NCI-H1048 (cell line): ENCODE measurements at regions not wholly inside any gene's neighbourhood (a gene's known extent, or its start where the extent isn't known, plus 50 kb on each side); places are given as distances from the start of the nearest gene placed in this dataset.

Experiments used
- DNase-seq: peaks from one replicate; lab custom pipeline; 2025; lab: John Stamatoyannopoulos, UW

DNA sequence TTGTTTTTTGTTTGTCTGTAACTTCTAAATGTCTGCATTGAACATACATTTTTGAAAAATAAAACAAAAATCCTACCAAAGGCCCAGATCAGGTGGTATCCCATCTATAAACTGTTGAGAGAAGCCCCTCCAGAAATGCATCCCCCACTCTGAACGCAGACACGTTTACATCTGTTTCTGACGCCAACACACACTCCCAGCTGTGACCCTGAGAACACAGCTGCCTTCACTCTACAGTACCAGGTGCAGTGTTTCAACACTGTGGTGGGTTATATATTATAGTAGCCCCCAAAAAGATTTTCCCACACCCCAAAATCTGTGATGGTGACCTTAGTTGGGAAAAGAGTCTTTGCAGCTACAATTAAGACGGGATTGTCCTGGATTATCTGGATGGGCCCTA, 199.1 kb upstream of the JARID2 start:
- no peak for DNase-seq

DNA sequence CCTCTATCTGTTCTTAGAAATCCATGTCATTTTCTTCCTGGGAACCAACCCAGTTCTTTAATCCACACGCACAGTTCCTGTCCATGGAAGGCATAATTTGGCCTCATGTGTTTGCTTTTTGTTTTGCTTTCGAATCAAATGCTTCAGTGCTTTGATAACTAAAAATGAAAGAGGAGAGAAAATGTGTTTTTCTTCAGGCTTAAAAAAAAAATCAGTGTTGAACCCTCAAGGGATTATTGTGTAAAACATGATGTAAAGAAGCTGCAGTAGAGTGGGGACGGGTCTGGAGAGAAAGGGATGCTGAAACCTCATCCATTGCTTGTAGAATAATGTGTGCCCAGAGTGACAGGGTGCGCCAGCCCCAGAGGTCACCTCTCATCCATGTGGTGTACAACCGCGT, 197.5 kb upstream of the JARID2 start:
- DNase-seq: no peak

DNA sequence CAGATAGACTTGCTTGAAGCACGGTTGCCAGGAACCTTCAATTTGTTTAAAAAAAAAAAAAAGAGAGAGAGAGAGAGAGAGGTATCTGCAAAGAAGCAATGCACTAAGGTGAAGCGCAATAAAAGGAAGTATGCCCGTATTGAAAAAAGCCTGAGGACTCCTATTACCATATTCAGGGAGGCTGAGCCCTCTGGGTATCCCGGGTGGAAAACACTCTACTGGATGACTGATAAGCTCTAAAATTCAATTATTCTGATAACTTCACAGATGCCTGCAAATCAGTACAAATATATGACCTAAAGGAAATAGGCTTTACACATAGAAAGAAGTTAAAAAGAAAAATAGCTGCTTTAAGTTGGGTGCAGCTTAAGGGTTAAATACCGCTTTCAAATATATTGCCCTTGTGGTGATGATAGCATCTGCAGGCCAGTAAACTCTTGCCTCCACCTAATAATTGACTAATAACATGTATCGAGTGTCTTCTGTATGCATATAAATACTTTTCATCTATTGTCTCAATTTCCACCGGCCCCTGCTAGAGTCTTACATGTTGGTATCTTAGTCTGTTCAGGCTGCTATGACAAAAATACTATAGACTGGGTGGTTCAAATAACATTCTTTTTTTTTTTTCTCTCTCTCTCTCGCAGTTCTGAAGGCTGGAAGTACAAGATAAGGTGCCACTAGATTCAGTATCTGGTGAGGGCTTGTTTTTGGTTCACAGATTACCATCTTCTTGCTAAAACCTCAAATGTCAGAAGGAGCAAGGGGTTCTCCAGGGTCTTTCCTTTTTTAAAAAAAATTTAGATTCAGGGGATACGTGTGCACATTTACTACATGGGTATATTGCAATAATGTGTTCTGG, 187.4 kb upstream of the JARID2 start:
- DNase-seq: no peak

DNA sequence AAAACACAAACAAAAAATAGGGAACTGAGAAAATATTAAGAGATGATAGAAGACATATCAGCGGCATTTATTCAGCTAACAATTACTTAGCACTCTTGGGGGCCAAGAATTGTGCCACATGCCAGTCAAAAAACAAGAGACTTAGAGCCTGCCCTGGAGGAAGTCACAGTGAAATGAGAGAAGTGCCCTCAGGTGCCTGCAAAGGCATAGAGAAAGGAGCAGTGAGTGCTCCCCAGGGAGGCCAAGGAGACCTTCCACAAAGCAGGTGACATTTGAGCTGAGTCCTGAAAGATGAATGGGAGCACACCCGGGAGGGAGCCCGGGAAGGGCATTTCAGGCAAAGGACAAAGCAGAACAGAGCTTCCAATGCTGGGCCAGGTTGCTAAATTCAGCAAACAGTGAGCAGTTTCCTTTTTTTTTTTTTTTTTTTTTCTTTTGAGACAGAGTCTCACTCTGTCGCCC, 184.7 kb upstream of the JARID2 start:
- no peak for DNase-seq

DNA sequence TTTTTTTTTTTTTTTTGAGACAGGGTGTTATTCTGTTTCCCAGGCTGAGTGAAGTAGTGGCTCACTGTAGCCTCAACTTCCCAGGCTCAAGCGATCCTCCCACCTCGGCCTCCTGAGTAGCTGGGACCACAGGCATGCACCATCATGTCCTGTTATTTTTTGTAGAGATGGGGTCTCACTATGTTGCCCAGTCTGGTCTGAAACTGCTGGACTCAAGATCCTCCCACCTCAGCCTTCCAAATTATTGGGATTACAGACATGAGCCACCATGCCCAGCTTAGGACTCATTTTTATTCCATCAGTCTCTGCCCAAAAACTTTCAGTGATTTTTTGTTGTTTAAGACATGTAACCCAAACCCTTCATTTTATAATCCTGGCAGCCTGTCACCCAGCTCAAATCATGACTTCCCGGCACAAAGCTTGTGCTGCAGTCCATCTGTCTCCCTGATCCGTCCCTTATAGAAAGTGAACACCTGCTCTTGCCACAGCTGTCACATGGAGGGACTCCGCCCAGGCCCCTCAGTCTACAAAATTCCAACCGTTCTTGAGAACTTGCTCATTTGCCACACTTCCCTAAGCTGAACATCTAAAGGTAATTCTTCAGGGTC, 183.9 kb upstream of the JARID2 start:
- DNase-seq: no peak

DNA sequence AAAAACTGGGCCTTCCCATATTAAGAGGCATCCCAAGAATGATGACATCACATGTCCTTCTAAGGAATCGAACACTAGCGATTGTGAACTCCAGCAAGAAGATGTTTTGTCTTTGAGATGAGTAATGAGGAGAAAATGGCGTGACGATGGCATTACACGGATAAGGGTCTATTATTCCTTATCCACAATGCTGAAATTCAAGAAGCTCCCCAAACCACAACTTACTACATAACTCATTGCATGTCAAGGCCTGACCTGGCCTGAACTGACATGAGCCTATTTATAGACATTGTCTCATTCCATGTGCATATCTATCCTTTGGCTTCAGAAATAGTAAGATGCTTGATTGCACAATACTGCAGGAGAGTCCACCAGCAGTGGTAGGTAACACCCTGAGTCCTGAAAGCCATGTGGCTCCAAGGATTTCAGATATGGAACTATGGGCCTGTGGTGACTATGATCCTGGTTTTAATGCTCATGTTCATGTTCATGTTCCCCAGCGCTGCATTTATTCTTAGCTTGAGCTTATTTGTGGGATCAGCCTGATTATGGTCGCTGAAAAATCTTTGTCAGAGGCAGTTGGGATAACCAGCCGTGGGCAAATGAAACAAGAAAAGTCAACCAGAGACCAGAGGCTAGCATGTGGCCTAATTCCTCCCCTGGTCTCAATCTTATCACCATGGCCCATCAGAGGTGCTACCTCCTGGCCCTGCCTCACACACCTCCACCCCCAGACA, 183.2 kb upstream of the JARID2 start:
- no peak for DNase-seq

DNA sequence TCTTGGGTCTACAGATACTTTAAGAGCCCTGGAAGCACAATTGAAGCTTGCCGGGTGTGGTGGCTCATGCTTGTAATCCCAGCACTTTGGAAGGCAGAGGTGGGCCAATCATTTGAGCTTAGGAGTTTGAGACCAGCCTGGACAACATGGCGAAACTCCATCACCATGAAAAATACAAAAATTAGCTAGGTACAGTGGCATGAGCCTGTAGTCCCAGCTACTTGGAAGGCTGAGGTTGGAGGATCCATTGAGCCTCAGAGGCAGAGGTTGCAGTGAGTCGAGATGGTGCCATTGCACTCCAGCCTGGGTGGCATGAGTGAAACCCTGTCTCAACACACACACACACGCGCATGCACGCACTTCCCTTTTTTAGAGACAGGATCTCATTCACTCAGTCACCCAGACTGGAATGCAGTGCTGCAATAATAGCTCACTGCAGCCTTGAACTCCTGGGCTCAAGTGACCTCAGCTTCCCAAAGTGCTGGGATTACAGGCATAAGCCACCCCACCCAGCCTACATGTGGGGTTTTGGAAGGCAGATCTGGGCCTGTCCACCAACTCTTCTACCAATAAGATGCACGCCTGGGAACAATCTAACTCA, 182.5 kb upstream of the JARID2 start:
- DNase-seq: no peak

DNA sequence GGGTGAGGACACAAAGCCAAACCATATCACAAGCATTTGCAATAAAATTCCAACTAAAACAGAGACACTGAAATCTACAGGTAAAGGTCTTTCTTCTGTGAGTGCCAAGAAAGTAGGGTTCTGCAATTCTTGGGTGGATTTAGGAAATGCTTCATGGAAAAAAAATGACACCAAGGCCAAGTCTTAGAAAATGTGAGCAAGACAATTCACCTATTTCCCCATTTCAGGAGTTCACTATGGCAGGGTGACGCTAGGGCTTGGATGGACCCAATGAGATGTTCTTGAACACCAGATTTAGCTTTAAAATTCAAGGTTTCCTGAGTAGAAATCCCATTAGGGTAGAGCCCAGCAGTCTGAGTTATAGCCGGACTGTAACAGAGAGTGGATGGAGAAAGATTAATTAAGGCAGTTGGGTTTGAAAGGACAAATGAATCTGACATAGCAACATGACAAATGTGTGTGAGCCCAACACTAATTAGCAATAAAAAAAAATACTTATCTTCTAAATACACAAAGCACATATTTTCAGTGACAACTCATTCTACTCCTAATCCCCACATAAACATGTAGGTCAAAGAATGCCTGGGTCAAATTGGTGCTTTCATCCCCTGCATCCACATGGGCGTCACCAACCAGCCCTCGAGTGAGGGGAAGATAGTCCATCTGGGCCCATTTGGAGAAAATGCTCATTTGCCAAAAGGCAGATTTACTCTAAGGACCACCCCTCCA, 180.4 kb upstream of the JARID2 start:
- DNase-seq: no peak

DNA sequence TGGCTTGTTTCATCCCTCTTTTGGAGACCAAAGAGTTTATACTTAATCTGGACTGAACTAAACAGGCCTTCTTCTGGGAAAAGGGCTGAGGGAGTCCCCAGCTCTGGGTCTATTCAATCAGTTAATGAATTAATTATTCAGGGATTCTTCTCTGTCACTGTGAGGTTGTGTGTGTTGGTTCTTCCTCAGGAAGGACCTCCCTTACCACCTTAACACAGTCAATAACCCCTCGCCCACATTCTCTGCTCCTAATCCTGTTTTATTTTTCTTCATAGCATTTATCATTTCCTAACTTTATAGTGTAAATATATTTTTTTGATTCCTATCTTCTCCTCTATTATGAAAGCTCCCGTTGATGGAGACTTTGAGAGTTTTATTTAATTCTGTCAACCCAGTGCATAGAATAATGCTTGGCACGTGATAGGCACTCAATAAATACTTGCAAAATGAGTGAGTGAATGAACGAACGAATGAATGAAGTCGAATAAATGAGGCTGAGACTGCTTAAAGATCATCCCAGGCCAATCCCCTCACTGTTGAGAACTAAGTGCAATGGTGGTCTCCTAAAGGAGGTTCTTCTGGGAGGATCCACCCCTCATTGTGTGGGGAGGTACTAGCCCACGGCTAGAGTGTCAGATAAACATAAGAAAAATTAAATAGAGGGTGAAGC, 179.6 kb upstream of the JARID2 start:
- DNase-seq: no peak

DNA sequence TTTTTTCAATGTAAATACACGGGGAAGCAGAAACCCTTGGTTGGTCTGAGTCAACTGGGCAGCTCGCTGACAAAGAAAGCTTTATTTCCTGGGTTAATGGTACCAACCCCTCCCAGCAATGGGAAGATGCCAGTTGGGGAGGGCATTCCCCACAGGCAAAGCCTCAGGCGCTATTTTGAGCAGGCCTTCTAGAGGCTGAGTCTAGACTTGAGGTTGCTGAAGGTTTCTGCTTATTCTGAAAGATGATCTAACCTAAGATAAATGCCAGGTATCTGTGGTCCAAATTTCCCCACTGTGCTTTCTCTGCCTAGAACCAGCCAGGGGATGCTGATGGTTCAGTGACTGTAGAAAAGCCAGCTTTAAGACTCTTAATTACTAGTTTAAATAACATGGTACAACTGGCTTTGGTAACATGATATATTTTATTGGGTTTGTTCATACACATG, 172.5 kb upstream of the JARID2 start:
- DNase-seq: no peak

DNA sequence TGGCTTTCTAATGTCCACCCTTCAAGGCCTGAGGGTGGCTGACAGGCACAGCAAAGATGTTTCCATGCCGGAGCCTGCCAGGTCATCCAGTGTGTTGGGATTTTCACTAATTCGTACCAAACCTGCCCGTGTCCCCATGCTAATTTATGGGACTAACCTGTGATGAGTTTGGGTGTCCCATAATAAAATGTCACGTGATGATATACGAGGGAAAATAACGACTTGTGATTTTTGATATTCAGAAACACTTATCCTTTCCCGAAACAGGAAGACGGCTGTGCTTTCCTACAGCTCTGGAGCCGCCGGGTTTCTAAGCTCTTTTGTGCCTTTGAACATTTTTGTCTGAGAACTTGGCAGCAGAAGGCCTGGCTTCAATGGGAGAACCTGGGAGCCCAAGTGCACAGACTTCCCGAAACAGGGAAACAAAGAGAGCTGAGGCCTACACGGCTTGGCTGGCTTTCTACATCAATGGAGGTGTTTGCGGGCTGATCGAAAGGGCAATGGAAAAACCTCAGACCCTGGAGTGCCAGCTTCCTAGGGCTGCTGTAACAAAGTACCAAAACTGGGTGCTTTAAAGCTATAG, 171.9 kb upstream of the JARID2 start:
- DNase-seq: no peak

DNA sequence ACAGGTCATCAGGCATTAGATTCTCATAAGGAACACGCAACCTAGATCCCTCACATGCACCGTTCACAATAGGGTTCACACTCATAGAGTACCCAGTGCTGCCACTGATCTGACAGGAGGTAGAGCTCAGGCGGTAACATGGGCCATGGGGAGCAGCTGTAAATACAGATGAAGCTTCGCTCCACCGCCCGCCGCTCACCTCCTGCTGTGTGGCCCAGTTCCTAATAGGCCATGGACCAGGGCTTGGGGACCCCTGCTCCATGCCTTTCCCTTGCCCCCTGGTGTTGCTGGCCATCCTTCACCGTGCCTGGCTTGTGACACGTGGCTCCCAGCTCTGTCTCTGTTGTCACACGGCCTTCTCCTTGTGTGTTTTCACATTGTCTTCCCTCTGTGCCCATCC, 171.1 kb upstream of the JARID2 start:
- no peak for DNase-seq

DNA sequence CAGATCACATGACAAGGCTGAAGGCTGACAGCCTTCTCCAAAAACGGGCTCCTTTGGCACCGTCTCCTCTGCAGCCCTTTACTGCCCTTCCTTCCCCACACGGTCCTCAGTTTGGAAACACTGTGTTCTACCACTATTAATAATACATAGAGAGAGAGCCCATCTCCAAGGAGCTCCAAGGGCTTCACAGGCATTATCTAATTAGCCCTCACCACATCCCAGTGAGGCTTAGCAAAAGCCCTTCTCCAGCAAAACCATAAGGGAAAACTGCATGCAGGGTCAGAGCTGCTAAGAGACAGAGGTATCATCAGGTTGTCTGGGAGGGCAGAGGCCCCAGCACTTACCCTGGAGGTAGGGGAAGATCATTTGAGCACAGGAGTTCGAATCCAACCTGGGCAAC, 169.3 kb upstream of the JARID2 start:
- no peak for DNase-seq

DNA sequence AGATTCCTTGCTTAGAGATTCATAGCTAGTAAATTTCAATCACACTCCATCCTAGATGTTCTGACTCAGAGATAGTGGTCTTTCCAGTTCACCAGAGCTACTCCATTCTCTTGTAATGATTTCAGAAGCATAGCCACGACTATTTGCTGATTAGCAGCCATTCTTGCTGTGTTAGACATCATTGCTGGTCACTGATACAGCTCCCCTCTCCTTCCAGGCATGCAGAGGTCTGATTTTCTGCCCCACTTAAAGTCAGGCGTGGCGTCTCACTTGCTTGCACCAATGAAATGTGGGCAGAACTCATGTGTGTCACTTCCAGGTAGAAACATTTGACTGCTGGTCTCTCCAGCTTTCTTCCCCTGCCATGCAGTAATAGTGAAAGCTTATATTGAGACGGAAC, 168.9 kb upstream of the JARID2 start:
- no peak for DNase-seq

DNA sequence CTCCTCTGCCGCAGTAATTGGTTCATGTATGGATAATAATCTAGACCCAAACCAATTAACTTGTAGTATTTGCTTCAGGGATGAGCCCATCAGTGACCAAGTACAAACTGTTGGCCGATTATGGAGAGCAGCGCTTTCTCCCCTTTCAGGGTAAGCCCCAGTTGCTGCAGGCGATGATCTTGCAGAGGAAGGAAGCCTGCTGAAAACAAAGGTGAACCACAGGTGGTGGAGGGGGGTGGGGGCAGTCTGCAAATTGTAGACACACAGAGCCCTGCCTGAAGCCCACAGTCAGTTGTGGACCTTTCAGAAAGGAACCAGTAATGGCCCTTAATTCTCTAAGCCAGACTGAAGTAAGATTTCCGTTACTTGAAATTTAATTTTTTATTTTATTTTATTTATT, 167.9 kb upstream of the JARID2 start:
- no peak for DNase-seq

DNA sequence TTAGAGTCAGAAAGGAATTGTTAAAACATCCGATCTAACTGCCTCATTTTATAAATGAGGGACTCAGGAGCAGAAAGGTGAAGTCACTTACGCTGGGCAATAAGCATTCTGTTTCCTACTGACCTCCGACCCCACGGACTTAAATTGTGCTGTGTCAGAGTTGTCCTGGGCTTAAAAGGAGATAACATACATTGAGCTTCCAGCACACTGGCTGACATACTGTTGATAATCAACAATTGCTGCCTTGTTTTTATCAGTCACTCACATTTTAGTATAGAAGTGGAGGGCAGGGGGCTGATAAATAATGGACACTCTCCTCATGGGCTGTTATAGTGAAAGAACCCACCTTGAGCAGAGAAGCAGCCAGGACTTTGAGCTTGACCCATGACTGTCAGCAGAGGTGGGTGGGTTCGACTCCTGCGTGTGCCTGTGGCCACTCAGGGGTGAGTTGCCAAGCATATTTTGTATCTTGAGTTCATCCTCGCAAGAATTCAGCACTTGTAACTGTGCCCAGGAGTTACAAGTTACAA, 166.5 kb upstream of the JARID2 start:
- DNase-seq: no peak

DNA sequence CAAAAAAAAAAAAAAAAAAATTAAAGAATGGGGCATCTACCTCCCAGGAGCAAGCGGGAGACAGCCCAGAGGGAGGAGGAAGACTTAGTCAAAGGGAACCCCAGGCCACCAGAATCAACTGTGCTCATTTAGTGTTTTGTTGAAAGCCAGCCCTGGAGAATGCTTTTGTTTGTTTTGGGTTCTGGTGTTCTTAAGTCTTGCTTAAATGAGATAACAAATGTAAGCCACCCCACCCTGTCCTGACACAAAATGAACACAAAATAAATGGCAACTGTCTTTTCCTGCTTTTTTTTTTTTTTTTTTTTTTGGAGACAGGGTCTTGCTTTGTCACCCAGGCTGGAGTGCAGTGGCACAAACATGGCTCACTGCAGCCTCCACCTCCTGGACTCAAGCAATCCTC, 165.0 kb upstream of the JARID2 start:
- DNase-seq: no peak

DNA sequence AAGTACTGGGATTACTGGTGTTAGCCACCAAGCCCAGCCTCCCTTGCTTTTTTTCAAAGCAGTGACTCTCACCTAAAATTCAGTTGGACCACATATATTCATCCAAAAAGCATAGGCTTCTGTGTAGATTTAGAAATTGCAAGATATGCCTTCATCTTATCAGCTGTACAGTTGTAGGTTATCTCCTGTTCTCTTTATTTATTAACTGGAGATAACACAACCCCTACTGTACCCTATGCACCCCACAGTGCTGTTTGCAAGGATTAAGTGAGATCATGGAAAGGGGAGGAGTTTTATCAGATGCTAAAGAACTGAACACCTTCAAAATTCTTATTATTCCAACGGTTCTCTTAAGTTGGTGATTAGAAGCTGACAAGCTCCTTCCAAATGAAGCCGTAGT, 164.4 kb upstream of the JARID2 start:
- DNase-seq: no peak

DNA sequence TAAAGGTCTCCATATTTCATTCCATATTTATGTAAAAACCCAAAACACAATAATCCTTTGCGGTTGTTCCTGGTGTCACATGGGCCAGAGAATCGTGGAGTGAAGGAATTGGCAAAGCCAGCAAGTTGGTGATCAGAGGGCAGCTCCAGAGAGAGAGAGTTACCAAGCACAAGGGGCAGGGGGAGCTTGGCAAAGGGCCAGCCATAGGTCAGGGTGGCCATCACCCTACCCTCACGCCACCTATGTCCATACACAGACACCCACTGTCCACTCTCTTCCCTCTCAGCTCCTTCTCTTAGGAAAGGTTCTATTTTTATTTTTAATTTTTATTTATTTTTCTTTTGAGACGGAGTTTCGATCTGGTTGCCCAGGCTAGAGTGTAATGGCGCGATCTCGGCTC, 163.2 kb upstream of the JARID2 start:
- no peak for DNase-seq

DNA sequence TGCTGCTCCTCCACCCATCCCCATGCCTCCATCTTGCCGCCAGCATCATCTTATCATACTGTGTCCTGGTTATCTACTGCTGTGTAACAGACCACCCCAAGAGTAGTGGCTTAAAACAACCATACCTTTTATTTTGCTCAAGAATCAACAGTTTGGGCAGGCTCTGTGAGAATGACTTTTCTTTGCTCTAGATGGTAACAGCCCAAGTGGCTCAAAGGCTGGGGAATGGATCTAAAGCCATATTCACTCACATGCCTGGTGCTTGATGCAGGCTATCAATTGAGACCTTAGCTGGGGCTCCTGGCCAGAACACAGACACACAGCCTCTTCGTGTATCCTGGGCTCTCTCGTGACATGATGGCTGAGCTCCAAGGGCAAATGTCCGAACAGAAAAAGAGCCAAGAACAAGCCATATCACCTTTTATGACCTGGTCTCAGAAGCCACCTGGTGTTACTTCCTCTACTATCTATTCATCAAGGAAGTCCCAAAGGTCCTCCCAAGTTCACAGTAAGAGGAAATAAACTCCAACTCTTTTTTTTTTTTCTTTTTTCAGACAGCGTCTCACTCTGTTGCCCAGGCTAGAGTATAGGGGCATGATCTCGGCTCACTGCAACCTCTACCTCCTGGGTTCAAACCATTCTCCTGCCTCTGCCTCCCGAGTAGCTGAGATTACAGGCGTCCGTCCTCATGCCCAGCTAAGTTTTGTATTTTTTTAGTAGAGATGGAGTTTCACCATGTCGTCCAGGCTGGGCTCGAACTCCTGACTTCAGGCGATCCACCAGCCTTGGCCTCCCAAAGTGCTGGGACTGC, 159.3 kb upstream of the JARID2 start:
- DNase-seq: no peak
